IMR-90 (cell line): ENCODE measurements at regions not wholly inside any gene's neighbourhood (a gene's known extent, or its start where the extent isn't known, plus 50 kb on each side); places are given as distances from the start of the nearest gene placed in this dataset.

Experiments used
- ATAC-seq: fragments of 200-7000 bp; cut with Tn5 transposase; 2 replicates; pipeline ENCODE4 v1.9.1; 2020; ENCODE audit warnings: low read depth, mild to moderate bottlenecking, moderate library complexity
- BruUV-seq: library from RNA; stranded (reverse); fragments of 400-500 nt; replicated peaks from 2 replicates; lab custom pipeline; 2021; lab: Mats Ljungman, UMichigan
- CTCF ChIA-PET: fragments of 300-600 bp; formaldehyde crosslinking; extraction: SDS; loops from one replicate; lab custom pipeline; 2021; ENCODE audit warnings: antibody characterized with exemption; lab: Yijun Ruan, JAX
- POLR2A ChIA-PET: fragments of 300-600 bp; sonication (Branson Sonifier 250); formaldehyde crosslinking; loops from one replicate; lab custom pipeline; 2022; ENCODE audit warnings: antibody characterized with exemption; ENCODE audit not compliant: unreplicated experiment; lab: Charles Lee
- DNase-seq: peaks from one replicate; pipeline ENCODE4 v3.0.0; 2013
- H2AFZ ChIP-seq: replicated peaks from 2 replicates; pipeline ENCODE3; 2013; ENCODE audit warnings: low read length, mild to moderate bottlenecking; ENCODE audit not compliant: poor library complexity
- H2AK5ac ChIP-seq: 2 replicates; pipeline ENCODE4 v1.6.1; 2013; ENCODE audit warnings: low read depth, low read length, inconsistent platforms
- H2AK9ac ChIP-seq: replicated peaks from 2 replicates; pipeline ENCODE3; 2013; ENCODE audit warnings: mild to moderate bottlenecking, low read depth, low read length, moderate library complexity; ENCODE audit not compliant: poor library complexity
- H2BK120ac ChIP-seq: 2 replicates; pipeline ENCODE4 v1.6.1; 2013; ENCODE audit warnings: low read depth, low read length, inconsistent platforms
- H2BK15ac ChIP-seq: 3 replicates; pipeline ENCODE4 v1.6.1; 2013; ENCODE audit warnings: low read depth, low read length, inconsistent platforms
- H2BK20ac ChIP-seq: 2 replicates; pipeline ENCODE4 v1.6.1; 2013; ENCODE audit warnings: low read depth, mild to moderate bottlenecking, inconsistent platforms, low read length, moderate library complexity
- H2BK5ac ChIP-seq: 2 replicates; pipeline ENCODE4 v1.6.1; 2013; ENCODE audit warnings: mild to moderate bottlenecking, low read depth, low read length, inconsistent platforms; ENCODE audit not compliant: poor library complexity, severe bottlenecking
- H3K14ac ChIP-seq: replicated peaks from 2 replicates; pipeline ENCODE4 v1.6.1; 2013; ENCODE audit warnings: low read depth, low read length, inconsistent platforms
- H3K18ac ChIP-seq: 2 replicates; pipeline ENCODE4 v1.6.1; 2013; ENCODE audit warnings: low read depth, low read length, control low read depth
- H3K23ac ChIP-seq: 2 replicates; pipeline ENCODE4 v1.6.1; 2013; ENCODE audit warnings: low read depth, low read length, inconsistent platforms
- H3K27ac ChIP-seq: 2 replicates; pipeline ENCODE4 v1.5.1; 2013; ENCODE audit warnings: mild to moderate bottlenecking, control low read depth, low read length; ENCODE audit not compliant: insufficient read depth
- H3K27me3 ChIP-seq: 2 replicates; pipeline ENCODE4 v1.6.1; 2013; ENCODE audit warnings: low read length; ENCODE audit not compliant: control insufficient read depth, insufficient read depth
- H3K36me3 ChIP-seq: 2 replicates; pipeline ENCODE4 v1.6.1; 2013; ENCODE audit warnings: low read length, mixed read lengths; ENCODE audit not compliant: control insufficient read depth, insufficient read depth
- H3K4ac ChIP-seq: 2 replicates; pipeline ENCODE4 v1.6.1; 2013; ENCODE audit warnings: low read depth, low read length, inconsistent platforms
- H3K4me1 ChIP-seq: 2 replicates; pipeline ENCODE4 v1.6.1; 2013; ENCODE audit warnings: low read length, mixed read lengths; ENCODE audit not compliant: control insufficient read depth, insufficient read depth
- H3K4me2 ChIP-seq: 2 replicates; pipeline ENCODE4 v1.6.1; 2013; ENCODE audit warnings: low read depth, mild to moderate bottlenecking, control low read depth, low read length, moderate library complexity
- H3K4me3 ChIP-seq: 2 replicates; pipeline ENCODE4 v1.5.1; 2013; ENCODE audit warnings: low read depth, mild to moderate bottlenecking, control low read depth, low read length, moderate library complexity; ENCODE audit not compliant: insufficient read depth
- H3K56ac ChIP-seq: 2 replicates; pipeline ENCODE4 v1.6.1; 2013; ENCODE audit warnings: low read length, inconsistent platforms; ENCODE audit not compliant: insufficient read depth; ENCODE audit errors: extremely low read depth
- H3K79me1 ChIP-seq, 2 experiments: 2 replicates each; pipeline ENCODE4 v1.6.1; 2013; ENCODE audit warnings: low read length in 2 of 2, inconsistent platforms in 1 of 2, low read depth in 1 of 2
- H3K9ac ChIP-seq: 2 replicates; pipeline ENCODE4 v1.6.1; 2013; ENCODE audit warnings: low read depth, low read length, control low read depth
- H3K9me1 ChIP-seq: 2 replicates; pipeline ENCODE4 v1.6.1; 2013; ENCODE audit warnings: low read length, inconsistent platforms; ENCODE audit not compliant: insufficient read depth
- H3K9me3 ChIP-seq: 2 replicates; pipeline ENCODE4 v1.6.1; 2013; ENCODE audit warnings: low read length; ENCODE audit not compliant: control insufficient read depth, insufficient read depth
- H4K20me1 ChIP-seq: 2 replicates; pipeline ENCODE4 v1.6.1; 2013; ENCODE audit warnings: low read length, inconsistent platforms; ENCODE audit not compliant: insufficient read depth
- H4K5ac ChIP-seq: 2 replicates; pipeline ENCODE4 v1.6.1; 2013; ENCODE audit warnings: mild to moderate bottlenecking, low read depth, low read length, control low read depth
- H4K8ac ChIP-seq, 2 experiments: 2 replicates each; pipeline ENCODE4 v1.6.1; 2013; ENCODE audit warnings: low read depth in 2 of 2, low read length in 2 of 2, control low read depth in 1 of 2, inconsistent platforms in 1 of 2
- H4K91ac ChIP-seq: 2 replicates; pipeline ENCODE4 v1.6.1; 2013; ENCODE audit warnings: low read depth, low read length, inconsistent platforms; ENCODE audit not compliant: insufficient read depth
- CEBPB ChIP-seq: IDR thresholded peaks from 2 replicates; pipeline ENCODE4 v1.6.1; 2012; ENCODE audit warnings: low read depth, low read length, improper control_type of control experiment
- CTCF ChIP-seq: conservative IDR thresholded peaks from 2 replicates; pipeline ENCODE4 v1.5.1; 2012; ENCODE audit warnings: mild to moderate bottlenecking, low read depth, low read length, improper control_type of control experiment
- ELK1 ChIP-seq: fragments of 150-350 bp; IDR thresholded peaks from 2 replicates; pipeline ENCODE4 v1.6.1; 2016; ENCODE audit warnings: low read depth, mild to moderate bottlenecking, low read length, moderate library complexity, borderline replicate concordance
- MAZ ChIP-seq: IDR thresholded peaks from 2 replicates; pipeline ENCODE4 v1.6.1; 2012; ENCODE audit warnings: low read depth, mild to moderate bottlenecking, low read length, improper control_type of control experiment, moderate library complexity, borderline replicate concordance
- MXI1 ChIP-seq: IDR thresholded peaks from 2 replicates; pipeline ENCODE4 v1.6.1; 2012; ENCODE audit warnings: low read depth, mild to moderate bottlenecking, low read length, moderate library complexity, borderline replicate concordance
- SMC3 ChIP-seq: fragments of 150-350 bp; IDR thresholded peaks from 2 replicates; pipeline ENCODE4 v1.6.1; 2016; ENCODE audit warnings: low read depth, mild to moderate bottlenecking, antibody characterized with exemption, low read length, moderate library complexity
- WGBS, 2 experiments: methylation state at CpG; one replicate each; pipeline versions ENCODE4 v1.1.5 to v1.1.7; 2013; ENCODE audit warnings: missing lambda C conversion rate in 2 of 2; ENCODE audit not compliant: insufficient read length in 1 of 2; ENCODE audit errors: extremely low coverage in 2 of 2; 5-methylcytosine and 5-hydroxymethylcytosine counted together
- dilution Hi-C: fragments of 300-500 bp; cut with HindIII; formaldehyde crosslinking; loops from one replicate; pipeline ENCODE4 v1.14.3; 2018; ENCODE audit warnings: low sequenced_read_pairs; ENCODE audit not compliant: unreplicated experiment
- in situ Hi-C: fragments of 300-500 bp; cut with MboI; formaldehyde crosslinking; loops from 3 replicates; pipeline ENCODE4 v1.14.3; 2019; ENCODE audit warnings: low sequenced_read_pairs, inconsistent platforms, mixed read lengths
- intact Hi-C: fragments of 100-400 bp; cut with micrococcal nuclease; formaldehyde crosslinking; loops from 2 replicates; pipeline ENCODE4 v1.10.0; 2022

- CTCF ChIA-PET, result no interaction called here
- DNase-seq, result no peak
- no peaks in the 10 kb centered on the region for H3K79me1 ChIP-seq
- H2AK5ac ChIP-seq, result no peak overlapping the region
- H2BK20ac ChIP-seq, result no peak overlapping the region
- no CpG with 5 or more reads among the region's 11 CpGs for WGBS, 2 experiments
- in situ Hi-C loops (no loop called here), intact Hi-C loops (no loop called here), dilution Hi-C loops (no loop called here)
- no peak overlapping the region for H4K5ac ChIP-seq
- H2BK15ac ChIP-seq, result no peak overlapping the region
- no peak overlapping the region for H3K4me2 ChIP-seq
- H4K8ac ChIP-seq, result no peak overlapping the region
- no peak overlapping the region for H2AK9ac ChIP-seq
- no peak overlapping the region for H3K4ac ChIP-seq
- H3K18ac ChIP-seq, result no peak overlapping the region
- no peaks in the 10 kb centered on the region for H3K36me3 ChIP-seq
- no peak overlapping the region for H3K14ac ChIP-seq
- H3K4me1 ChIP-seq, result no peaks in the 10 kb centered on the region
- H4K20me1 ChIP-seq, result no peaks in the 10 kb centered on the region
- TF ChIP-seq ELK1, result no peak
- TF ChIP-seq MXI1, result no peak
- no peak for TF ChIP-seq SMC3
- no peak for TF ChIP-seq MAZ
- TF ChIP-seq CEBPB, result no peak
- TF ChIP-seq CTCF, result no peak
- no peak overlapping the region for H3K4me3 ChIP-seq
- no peak overlapping the region for H2AFZ ChIP-seq
- H3K9ac ChIP-seq, result no peak overlapping the region
- no peak overlapping the region for H2BK120ac ChIP-seq
- no peak overlapping the region for H4K91ac ChIP-seq
- no peak overlapping the region for H3K27ac ChIP-seq
- peaks cover 17% of the 10 kb centered on the region for H3K9me3 ChIP-seq
- no peak overlapping the region for H3K23ac ChIP-seq
- H3K56ac ChIP-seq, result no peak overlapping the region
- H2BK5ac ChIP-seq, result no peak overlapping the region
- BruUV-seq, result no TSS peak
- H3K27me3 ChIP-seq, result no peaks in the 10 kb centered on the region
- no peaks in the 10 kb centered on the region for H3K9me1 ChIP-seq
- POLR2A ChIA-PET, result no interaction called here
- no peak for ATAC-seq
Measured at GRCh38 chr7:157486007-157486755, 149.4 kb downstream of the DNAJB6 start.
